CD4-positive, alpha-beta T cell (primary cell): ENCODE measurements at regions not wholly inside any gene's neighbourhood (a gene's known extent, or its start where the extent isn't known, plus 50 kb on each side); places are given as distances from the start of the nearest gene placed in this dataset.
"Not testable (repeated sequence)": the region's sequence is repeated elsewhere in the genome, so short reads cannot be mapped to it uniquely, and the experiment has no call there.

ENCODE experiments used
- ATAC-seq: fragments of 200-7000 bp; cut with Tn5 transposase; one replicate; pipeline ENCODE4 v1.10.0; 2022; ENCODE audit warnings: mild to moderate bottlenecking; ENCODE audit not compliant: poor library complexity
- CTCF ChIA-PET: fragments of 350-600 bp; sonication (Branson Sonifier 250); formaldehyde crosslinking; loops from one replicate; lab custom pipeline; 2021; ENCODE audit warnings: antibody characterized with exemption, inconsistent platforms; lab: Charles Lee
- POLR2A ChIA-PET: fragments of 350-600 bp; sonication (Branson Sonifier 250); formaldehyde crosslinking; loops from one replicate; lab custom pipeline; 2021; ENCODE audit warnings: antibody characterized with exemption, inconsistent platforms; lab: Charles Lee
- DNase-seq, 14 experiments: peaks; one replicate each; pipeline ENCODE4 v3.0.0-alpha.2; 2013 to 2020; ENCODE audit warnings: mixed read lengths in 2 of 14
- H3K27ac ChIP-seq, 2 donors: one replicate each; pipeline versions ENCODE4 v1.5.1 to v1.7.0; 2013; ENCODE audit warnings: low read length in 2 of 2, low read depth in 1 of 2, mild to moderate bottlenecking in 1 of 2
- H3K27me3 ChIP-seq, 2 experiments: 1 replicate in 1 of 2; 2 replicates in 1 of 2; pipeline versions ENCODE4 v1.6.1 to v1.7.0; 2013; ENCODE audit warnings: low read length in 2 of 2, control low read depth in 1 of 2, mild to moderate bottlenecking in 1 of 2, moderate library complexity in 1 of 2; ENCODE audit not compliant: insufficient read depth in 2 of 2, control insufficient read depth in 1 of 2
- H3K36me3 ChIP-seq: one replicate; pipeline ENCODE4 v1.6.1; 2013; ENCODE audit warnings: low read length, control low read depth; ENCODE audit not compliant: insufficient read depth
- H3K4me1 ChIP-seq: one replicate; pipeline ENCODE4 v1.6.1; 2013; ENCODE audit warnings: low read length, control low read depth; ENCODE audit not compliant: insufficient read depth
- H3K4me3 ChIP-seq: one replicate; pipeline ENCODE4 v1.5.1; 2013; ENCODE audit warnings: mild to moderate bottlenecking, low read length, moderate library complexity
- H3K9me3 ChIP-seq, 2 experiments: 1 replicate in 1 of 2; 2 replicates in 1 of 2; pipeline versions ENCODE4 v1.6.1 to v1.7.0; 2013; ENCODE audit warnings: low read length in 2 of 2, mild to moderate bottlenecking in 2 of 2, control low read depth in 1 of 2, moderate library complexity in 1 of 2; ENCODE audit not compliant: control insufficient read depth in 1 of 2, insufficient read depth in 1 of 2
- H3K27ac Mint-ChIP-seq: one replicate; pipeline ENCODE4 v1.8.0; 2020; ENCODE audit warnings: mixed read lengths
- H3K27me3 Mint-ChIP-seq: one replicate; pipeline ENCODE4 v1.8.0; 2021; ENCODE audit warnings: mixed read lengths
- H3K36me3 Mint-ChIP-seq: one replicate; pipeline ENCODE4 v1.8.0; 2021; ENCODE audit warnings: low read depth, mixed read lengths
- H3K4me1 Mint-ChIP-seq: one replicate; pipeline ENCODE4 v1.8.0; 2021; ENCODE audit warnings: low read depth, mixed read lengths
- H3K4me3 Mint-ChIP-seq: one replicate; pipeline ENCODE4 v1.8.0; 2020; ENCODE audit warnings: mild to moderate bottlenecking, mixed read lengths
- H3K9me3 Mint-ChIP-seq: one replicate; pipeline ENCODE4 v1.8.0; 2020; ENCODE audit warnings: mixed read lengths
- CTCF ChIP-seq: fragments of 200-600 bp; IDR thresholded peaks from one replicate; pipeline ENCODE4 v1.8.0; 2022; ENCODE audit warnings: antibody characterized with exemption, mild to moderate bottlenecking
- intact Hi-C, 2 experiments: fragments of 100-400 bp; cut with DNase I in 1 of 2; cut with micrococcal nuclease in 1 of 2; formaldehyde crosslinking; loops; one replicate each; pipeline versions ENCODE4 v1.15.1 to v1.9.0; 2023 to 2025; cut with DNase I, micrococcal nuclease

GRCh38 chr4:152062936-152063620 is 302.3 kb upstream of the GATB start:
- peaks cover 51% of the 10 kb centered on the region for H3K4me1 Mint-ChIP-seq
- DNase-seq, result no peak
- ChIA-PET POLR2A (interaction anchor here (2.1 kb wide), 1 partner anchor 38 kb away, joined by 11 read pairs; no protein-coding TSS in a partner anchor), CTCF (no interaction called here)
- no peaks in the 10 kb centered on the region for H3K27me3 Mint-ChIP-seq
- no peak overlapping the region for H3K4me3 Mint-ChIP-seq
- H3K36me3 ChIP-seq, result no peaks in the 10 kb centered on the region
- H3K27me3 ChIP-seq, result no peaks in the 10 kb centered on the region
- no peaks in the 10 kb centered on the region for H3K9me3 Mint-ChIP-seq
- no peak overlapping the region for H3K27ac Mint-ChIP-seq
- H3K36me3 Mint-ChIP-seq, result no peaks in the 10 kb centered on the region
- no peaks in the 10 kb centered on the region for H3K9me3 ChIP-seq
- H3K27ac ChIP-seq, result no peak overlapping the region
- H3K4me3 ChIP-seq, result no peak overlapping the region
- intact Hi-C loops, result loop anchor here in 1 of 2 experiments (10.0 kb wide), 1 partner anchor 292 kb away; no protein-coding TSS in a partner anchor
- H3K4me1 ChIP-seq, result peaks cover 29% of the 10 kb centered on the region
- TF ChIP-seq CTCF, result no peak
- no peak for ATAC-seq

- DNase-seq (no peak), ATAC-seq (no peak)
- Mint-ChIP-seq H3K4me3 (no peak overlapping the region), H3K36me3 (no peaks in the 10 kb centered on the region), H3K9me3 (peaks cover 8% of the 10 kb centered on the region), H3K27ac (no peak overlapping the region), H3K4me1 (peaks cover 38% of the 10 kb centered on the region), H3K27me3 (no peaks in the 10 kb centered on the region)
- TF ChIP-seq CTCF, result no peak
- CTCF ChIA-PET, result no interaction called here
- Histone ChIP-seq H3K4me3 (no peak overlapping the region), H3K27me3 (no peaks in the 10 kb centered on the region), H3K4me1 (peaks cover 6% of the 10 kb centered on the region), H3K9me3 (peaks cover 0 to 3% of the 10 kb centered on the region in 2 experiments), H3K27ac (no peak overlapping the region), H3K36me3 (no peaks in the 10 kb centered on the region)
- intact Hi-C loops, result no loop called here
- POLR2A ChIA-PET, result no interaction called here
These were observed 293.9 kb upstream of the GATB start for GRCh38 chr4:152054731-152055130.

- no peak for TF ChIP-seq CTCF
- ChIA-PET CTCF (no interaction called here), POLR2A (interaction anchor here (0.7 kb wide), 1 partner anchor 42 kb away, joined by 4 read pairs; no protein-coding TSS in a partner anchor)
- intact Hi-C loops, result no loop called here
- Mint-ChIP-seq H3K27ac (peak overlapping the region; percentile 54), H3K4me1 (peaks cover 38% of the 10 kb centered on the region), H3K9me3 (peaks cover 8% of the 10 kb centered on the region), H3K36me3 (no peaks in the 10 kb centered on the region), H3K4me3 (peak overlapping the region; percentile 1), H3K27me3 (no peaks in the 10 kb centered on the region)
- ATAC-seq, result peak; percentile 21
- Histone ChIP-seq H3K4me1 (peaks cover 6% of the 10 kb centered on the region), H3K36me3 (no peaks in the 10 kb centered on the region), H3K9me3 (peaks cover 0 to 3% of the 10 kb centered on the region in 2 experiments), H3K27me3 (no peaks in the 10 kb centered on the region), H3K27ac (peak overlapping the region in 1 of 2 donors; percentile 46), H3K4me3 (no peak overlapping the region)
- DNase-seq, result peak in 1 of 14 experiments; percentile 11
These were observed 291.7 kb upstream of the GATB start for GRCh38 chr4:152052451-152053057.

- CTCF ChIA-PET, H3K27me3 ChIP-seq, DNase-seq, H3K4me1 ChIP-seq, POLR2A ChIA-PET, H3K36me3 ChIP-seq, H3K36me3 Mint-ChIP-seq, ATAC-seq, intact Hi-C loops, H3K27ac ChIP-seq, H3K27me3 Mint-ChIP-seq, H3K4me3 ChIP-seq, H3K4me3 Mint-ChIP-seq, H3K9me3 Mint-ChIP-seq, H3K9me3 ChIP-seq, H3K27ac Mint-ChIP-seq: not testable (repeated sequence)
- peaks cover 38% of the 10 kb centered on the region for H3K4me1 Mint-ChIP-seq
These were observed 290.5 kb upstream of the GATB start for GRCh38 chr4:152051332-152051731.
